HG03064 (cell line): ENCODE measurements at regions not wholly inside any gene's neighbourhood (a gene's known extent, or its start where the extent isn't known, plus 50 kb on each side); places are given as distances from the start of the nearest gene placed in this dataset.

Source experiments
- ATAC-seq: cut with Tn5 transposase; IDR thresholded peaks from one replicate; pipeline ENCODE4 v1.9.1; 2021; ENCODE audit warnings: low read depth; ENCODE audit not compliant: unreplicated experiment

DNA sequence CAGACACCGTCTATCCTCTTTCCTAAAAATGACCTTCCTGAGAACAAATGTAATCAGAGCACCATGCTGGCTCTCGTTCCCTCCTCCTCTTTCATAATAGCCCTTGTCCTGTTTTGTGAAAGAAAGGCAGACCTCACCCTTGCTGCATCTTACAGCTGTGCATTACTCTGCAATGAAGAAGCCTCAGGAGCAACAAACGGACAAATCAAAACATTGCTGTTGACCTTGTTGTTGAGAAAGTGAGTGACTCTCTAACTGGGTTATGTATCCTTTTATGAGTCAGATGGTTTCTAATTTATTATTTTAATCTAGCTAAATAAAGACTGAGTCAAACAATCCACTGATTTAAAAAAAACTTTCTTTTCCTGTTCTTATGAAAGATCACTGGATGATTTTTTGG, 180.9 kb downstream of the RPS29 start:
- ATAC-seq, result no peak

- ATAC-seq, result no peak
Observed at GRCh38 chr14:49401373-49401772, 184.8 kb downstream of the RPS29 start.

DNA sequence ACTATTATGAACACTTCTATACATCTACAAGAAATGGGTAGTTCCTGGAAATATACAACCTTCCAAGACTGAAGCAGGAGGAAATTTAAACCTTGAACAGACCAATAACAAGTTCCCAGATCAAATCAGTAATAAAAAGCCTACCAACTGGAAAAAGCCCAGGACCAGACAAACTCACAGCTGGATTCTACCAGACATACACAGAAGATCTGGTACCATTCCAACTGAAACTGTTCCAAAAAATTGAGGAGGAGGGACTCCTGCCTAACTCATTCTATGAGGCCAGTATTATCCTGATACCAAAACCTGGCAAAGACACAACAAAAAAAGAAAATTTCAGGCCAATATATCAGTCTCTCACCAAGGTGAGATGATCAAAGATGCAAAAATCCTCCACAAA, 189.4 kb downstream of the RPS29 start:
- ATAC-seq, result no peak

- no peak for ATAC-seq
Observed at GRCh38 chr14:49381778-49382177, 204.4 kb downstream of the RPS29 start.

DNA sequence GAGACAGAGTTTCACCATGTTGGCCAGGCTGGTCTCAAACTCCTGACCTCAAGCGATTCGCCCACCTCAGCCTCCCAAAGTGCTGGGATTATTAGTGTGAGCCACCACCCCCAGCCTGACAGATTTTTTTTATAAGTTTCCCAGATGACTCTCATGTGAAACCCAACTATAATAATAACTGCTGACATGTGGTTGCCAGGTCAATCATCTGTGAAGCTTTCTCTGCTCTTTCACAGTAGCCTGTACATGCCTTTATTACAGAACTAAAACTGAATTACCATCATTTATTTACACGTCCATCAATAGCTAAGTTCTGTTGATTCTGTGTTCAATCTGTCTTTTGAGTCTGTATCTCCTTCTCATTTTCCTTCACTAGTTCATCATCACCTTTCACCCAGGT, 218.5 kb downstream of the RPS29 start:
- no peak for ATAC-seq

- no peak for ATAC-seq
Observed at GRCh38 chr14:49366416-49366815, 219.8 kb downstream of the RPS29 start.

DNA sequence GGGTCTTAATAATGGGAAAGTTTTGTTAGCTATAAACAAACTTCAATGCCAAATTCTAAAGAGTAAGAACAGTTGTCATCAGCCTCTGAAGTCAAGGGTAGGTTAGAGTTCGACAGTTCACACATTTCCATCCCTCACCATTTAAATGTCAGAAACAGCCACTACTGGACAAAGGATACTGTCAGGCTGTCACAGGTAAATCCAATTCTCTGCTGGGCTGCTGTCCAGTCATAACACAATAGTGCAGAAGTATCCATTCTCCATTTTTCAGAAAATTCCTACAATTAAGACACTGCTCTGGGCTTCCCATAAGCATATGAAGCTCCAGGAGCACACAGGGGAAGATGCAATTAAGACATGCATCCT, 221.4 kb downstream of the RPS29 start:
- ATAC-seq, result no peak

GRCh38 chr14:49363821-49364751, 222.1 kb downstream of the RPS29 start:
- no peak for ATAC-seq

DNA sequence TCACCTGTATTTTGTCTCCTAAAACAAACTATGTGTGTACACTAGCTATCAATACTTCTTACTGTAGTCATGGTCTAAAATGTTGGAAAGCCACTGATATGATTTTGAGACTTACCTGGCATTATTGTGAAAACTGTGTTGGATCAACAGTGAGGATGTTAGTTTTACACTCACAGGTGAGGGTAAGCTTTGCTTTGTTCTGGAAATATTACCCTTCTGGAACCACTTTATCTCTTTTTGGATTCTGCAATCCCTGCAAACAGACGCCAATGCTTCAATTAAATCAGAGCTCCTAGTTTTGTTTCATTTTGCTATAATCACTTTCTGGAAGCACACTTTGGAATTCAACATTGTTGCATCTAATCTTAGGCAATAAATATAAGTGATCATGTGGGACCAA, 223.3 kb downstream of the RPS29 start:
- ATAC-seq, result no peak

DNA sequence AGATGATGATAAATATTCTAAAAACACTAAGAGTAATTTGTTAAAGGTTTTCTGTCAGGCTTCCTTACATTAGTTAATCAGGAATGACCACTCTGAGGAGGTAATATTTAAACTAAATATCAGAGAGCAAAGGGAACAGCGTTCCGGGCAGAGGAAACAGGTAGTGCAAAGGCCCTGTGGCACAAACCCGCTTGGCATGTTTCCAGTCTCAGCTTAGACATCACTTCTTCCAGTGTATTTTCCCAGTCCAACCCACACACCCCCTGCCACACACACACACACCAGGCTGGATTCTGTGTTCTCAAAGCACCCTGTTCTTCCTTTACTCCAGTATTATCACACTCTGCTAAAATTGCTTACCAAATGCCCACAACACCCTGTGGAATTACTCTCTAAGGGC, 247.1 kb downstream of the RPS29 start:
- ATAC-seq, result no peak

GRCh38 chr14:49319810-49320209, 266.4 kb downstream of the RPS29 start:
- ATAC-seq, result no peak

DNA sequence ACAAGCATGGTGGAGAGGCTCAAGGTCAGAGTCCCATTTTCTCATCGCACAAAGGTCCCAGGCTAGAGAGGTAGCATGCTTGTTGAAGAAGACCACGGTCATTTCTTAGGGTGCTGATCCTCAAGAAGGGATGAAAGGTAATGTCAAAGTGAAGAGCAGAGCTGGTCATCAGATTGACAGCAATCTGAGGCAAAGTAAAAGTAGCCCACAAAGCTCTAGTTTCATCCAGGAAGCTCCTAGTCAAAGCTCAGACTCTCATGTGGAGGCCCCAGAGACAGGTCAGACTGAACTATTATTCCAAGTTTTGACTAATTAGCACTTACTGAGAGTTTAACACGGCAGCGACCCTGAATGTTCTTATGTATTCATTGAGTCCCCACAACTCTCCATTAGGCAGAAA, 270.6 kb downstream of the RPS29 start:
- ATAC-seq, result no peak

DNA sequence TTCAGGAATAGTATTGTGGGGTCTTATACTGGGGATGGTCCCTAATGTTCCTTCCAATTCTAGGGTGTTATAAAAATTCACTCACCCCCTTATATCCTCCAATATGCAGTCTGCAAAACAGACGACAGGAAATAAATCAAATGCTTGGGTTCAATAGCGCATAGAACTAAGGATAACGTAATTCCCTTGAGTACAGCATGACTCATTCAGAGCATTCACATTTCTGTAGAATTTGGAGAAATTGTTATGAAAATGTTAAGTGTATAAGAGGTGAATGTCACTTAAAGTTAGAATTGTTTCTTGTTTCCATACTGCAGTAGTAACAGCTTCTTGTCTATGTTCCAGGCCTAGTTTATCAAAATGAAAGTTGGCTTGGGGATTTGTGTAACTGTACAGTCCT, 271.4 kb downstream of the RPS29 start:
- no peak for ATAC-seq

DNA sequence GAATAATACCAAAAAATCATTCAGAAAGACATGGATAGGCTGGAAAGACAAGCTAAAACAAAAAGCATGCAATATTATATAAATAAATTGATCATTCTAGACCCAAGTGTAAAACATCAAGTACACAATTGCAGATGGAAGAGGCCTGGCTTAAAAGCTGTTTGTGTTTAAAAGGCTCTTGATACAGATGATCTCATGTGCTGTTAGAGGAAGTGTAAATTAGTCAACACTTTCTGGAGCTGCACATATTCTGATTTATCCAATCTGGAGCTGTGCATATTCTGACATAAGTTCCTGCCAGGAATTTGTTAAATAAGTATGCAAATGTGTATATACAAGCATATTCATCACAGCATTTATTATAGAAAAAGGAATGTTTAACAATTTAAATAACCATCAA, 273.1 kb downstream of the RPS29 start:
- no peak for ATAC-seq

DNA sequence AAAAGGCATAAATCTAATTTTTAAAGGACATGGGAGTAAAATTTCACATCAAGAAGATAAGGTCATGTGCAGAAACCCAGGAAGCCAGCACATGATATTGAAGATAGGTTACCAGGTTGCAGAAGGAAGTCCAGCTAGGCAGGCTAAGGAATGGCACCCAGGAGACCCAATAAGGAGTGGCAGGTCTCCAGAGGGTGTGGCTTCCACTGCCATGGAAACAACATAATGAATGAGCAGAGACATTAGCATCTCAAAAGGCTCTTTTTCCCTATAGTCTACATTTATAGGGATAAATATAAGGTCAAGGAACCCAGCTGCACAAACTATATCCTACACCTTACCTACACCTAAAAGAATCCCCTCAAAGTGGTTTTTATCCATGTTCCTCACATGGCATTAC, 275.9 kb downstream of the RPS29 start:
- ATAC-seq, result no peak

DNA sequence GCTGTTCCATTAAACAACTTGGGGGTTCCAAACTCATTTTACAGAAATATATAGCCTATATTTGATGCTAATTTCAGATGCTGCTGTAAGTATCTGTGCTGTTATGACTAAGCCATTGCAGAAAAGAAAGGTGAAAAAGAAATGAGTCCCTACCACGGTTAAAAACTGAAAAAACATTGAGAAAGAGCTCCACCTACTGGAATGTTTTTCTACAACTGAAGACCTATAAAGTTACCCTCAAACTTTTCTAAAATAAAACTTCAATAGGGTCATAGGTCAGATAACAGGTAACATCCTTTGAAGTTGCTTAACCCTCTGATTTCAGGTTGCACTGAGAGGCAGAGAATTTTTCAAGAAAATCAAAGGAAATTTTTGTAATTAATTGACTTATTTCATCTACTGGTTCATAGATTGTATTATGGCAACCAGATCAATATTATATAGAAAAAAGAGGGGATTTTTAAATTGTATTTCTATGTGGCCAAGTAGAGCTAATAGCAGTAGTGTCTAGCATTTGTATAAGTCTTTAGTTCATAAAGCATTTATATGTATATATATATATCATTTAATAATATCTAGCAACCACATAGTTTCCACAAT, 279.9 kb downstream of the RPS29 start:
- ATAC-seq, result no peak

DNA sequence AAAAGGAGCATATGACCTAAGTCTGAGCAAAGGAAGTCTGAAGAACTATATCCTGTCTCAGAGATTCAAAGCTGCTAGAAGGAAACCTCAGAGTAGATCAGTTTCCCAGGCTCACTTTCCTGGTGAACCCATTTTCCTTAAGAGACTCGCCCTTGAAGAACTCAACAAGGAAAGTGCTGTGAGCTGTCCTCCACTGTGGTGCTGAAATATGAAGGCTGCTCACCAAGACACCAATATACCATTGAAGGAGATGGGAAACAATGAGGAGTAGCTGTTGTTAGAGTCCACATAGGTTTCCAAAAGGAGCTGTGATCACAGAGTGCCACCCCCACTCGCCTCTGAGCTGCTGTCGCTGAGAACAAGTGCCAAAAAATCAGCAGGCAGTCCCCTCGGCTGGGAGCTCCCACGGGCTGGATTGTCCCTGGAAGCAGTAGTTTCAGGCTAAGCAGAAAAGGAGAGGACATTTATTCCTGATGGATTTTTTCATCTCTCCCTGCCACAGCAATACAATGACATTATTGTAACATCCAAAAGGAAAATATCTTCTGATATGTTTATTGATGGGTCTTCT, 282.1 kb downstream of the RPS29 start:
- no peak for ATAC-seq

- ATAC-seq, result no peak
Observed at GRCh38 chr14:49297102-49297501, 289.1 kb downstream of the RPS29 start.

DNA sequence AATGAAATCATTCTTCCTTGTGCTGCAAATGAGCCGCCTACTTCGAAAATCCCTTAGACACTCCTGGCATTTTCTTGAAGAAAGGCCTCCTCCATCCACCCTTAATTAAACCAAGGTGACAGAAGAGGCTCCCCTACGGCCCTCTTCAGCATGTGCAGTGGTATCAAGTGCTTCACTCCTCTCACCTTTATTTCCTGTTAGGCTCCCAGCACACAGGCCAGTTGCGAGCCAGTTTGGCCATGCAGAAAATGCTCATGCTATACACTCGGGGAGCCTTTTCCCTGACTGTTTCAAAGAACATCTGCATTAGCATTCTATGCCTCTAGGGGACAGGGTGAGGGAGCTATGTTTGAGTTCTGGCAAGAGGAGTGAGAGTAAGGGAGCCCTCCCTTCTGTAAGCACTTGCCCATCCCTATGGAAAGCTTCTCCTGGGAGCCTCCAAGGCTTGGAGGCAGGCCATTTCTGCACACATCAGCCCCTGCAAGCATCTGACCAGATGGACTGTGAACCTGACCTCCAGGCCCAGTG, 291.5 kb downstream of the RPS29 start:
- no peak for ATAC-seq

DNA sequence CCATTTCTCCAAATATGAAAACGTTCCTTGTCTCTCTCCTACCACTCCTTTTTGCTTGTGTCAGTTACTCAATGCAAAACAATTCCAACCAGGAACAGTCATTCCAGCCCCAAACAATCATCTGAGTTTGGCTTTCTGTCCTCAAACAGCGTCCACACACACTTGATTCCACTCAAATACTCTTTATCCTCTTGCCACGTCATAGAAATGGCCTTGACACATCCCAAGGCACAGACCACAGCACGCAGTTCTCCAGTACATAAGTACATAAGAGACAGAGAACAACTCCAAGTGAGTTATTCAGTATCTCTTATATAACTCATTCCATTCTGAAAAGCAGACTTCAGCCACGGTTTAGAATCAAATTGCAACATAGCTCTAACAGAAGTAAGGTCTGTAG, 299.2 kb downstream of the RPS29 start:
- ATAC-seq, result no peak

GRCh38 chr14:49286257-49286983, 299.8 kb downstream of the RPS29 start:
- ATAC-seq, result no peak
